ENCODE measurements at regions not wholly inside any gene's neighbourhood (a gene's known extent, or its start where the extent isn't known, plus 50 kb on each side); places are given as distances from the start of the nearest gene placed in this dataset.

DNA sequence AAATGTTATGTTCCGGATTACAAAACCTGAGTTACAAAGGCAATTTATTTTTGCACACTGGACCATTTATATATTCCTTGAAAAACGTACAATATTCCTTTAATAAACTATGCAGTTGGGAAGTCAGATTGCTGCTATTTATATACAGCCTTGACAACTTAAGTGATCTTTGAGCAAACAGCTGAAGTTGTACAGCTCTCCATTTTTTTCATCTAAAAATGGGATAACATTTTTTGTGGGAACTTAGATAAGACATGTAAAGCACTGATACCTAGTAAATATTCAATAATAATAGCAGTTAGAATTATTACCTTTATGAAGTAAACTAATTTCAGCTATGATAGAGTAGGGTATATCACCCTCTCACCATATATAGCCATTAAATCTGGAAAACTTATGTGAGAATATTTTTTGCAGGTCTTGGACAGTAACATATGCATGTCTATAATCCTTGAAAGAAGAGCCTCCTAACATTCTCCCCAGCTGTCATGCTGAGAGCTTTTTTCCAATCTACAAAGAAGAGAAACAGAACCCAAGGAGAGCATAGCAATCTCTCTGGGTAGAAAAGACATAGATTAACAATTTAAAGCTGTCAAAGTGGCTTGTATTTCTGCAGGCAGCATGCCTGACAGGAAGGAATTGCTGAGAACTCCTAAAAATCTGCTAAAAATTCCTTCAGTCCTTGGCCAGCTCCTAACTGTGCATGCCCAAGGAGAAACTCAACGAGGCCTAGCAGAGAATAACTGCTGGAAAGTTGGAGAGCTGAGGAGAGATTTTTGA lies 326.0 kb downstream of the CRPPA start:
- no peak overlapping the region for H2BK120ac ChIP-seq (ENCODE audit: low read depth, low read length)
- ChIA-PET CTCF (interaction anchor here (1.5 kb wide), 1 partner anchor 469 kb away, joined by 5 read pairs; no protein-coding TSS in a partner anchor), POLR2A (ENCODE audit: unreplicated experiment) (no interaction called here)
- H3K9me3 ChIP-seq (ENCODE audit: control insufficient read depth, insufficient read depth, low read length) = no peaks in the 10 kb centered on the region
- H3K79me1 ChIP-seq (ENCODE audit: low read depth in 1 of 2, low read length in 2 of 2) = no peaks in the 10 kb centered on the region
- H3K9ac ChIP-seq (ENCODE audit: low read depth, low read length) = no peak overlapping the region
- H4K91ac ChIP-seq (ENCODE audit: insufficient read depth, low read depth, low read length) = no peak overlapping the region
- H2BK15ac ChIP-seq (ENCODE audit: low read depth, low read length) = no peak overlapping the region
- dilution Hi-C loops (cut with HindIII; ENCODE audit: low sequenced_read_pairs, unreplicated experiment) (no loop called here), intact Hi-C loops (cut with micrococcal nuclease) (no loop called here), in situ Hi-C loops (cut with MboI; ENCODE audit: low sequenced_read_pairs) (no loop called here)
- H2BK20ac ChIP-seq (ENCODE audit: low read depth, low read length) = no peak overlapping the region
- H3K27me3 ChIP-seq (ENCODE audit: control insufficient read depth, insufficient read depth, low read length) = no peaks in the 10 kb centered on the region
- no peaks in the 10 kb centered on the region for H3K9me1 ChIP-seq (ENCODE audit: insufficient read depth, low read length)
- no CpG with 5 or more reads among the region's 3 CpGs for WGBS, 2 experiments (ENCODE audit: extremely low coverage in 2 of 2, insufficient read length in 1 of 2)
- H3K4me1 ChIP-seq (ENCODE audit: control insufficient read depth, insufficient read depth, low read length) = no peaks in the 10 kb centered on the region
- H3K23ac ChIP-seq (ENCODE audit: low read depth, low read length) = no peak overlapping the region
- TF ChIP-seq RCOR1 (IDR thresholded peaks at IDR 0.05; ENCODE audit: insufficient replicate concordance, low read length) (no peak), NFE2L2 (IDR thresholded peaks at IDR 0.05; ENCODE audit: low read depth, low read length) (no peak), BHLHE40 (IDR thresholded peaks at IDR 0.05; ENCODE audit: low read depth, low read length) (no peak), FOS (IDR thresholded peaks at IDR 0.05; ENCODE audit: low read depth, low read length) (no peak)
- TF ChIP-seq, protein P1, sequence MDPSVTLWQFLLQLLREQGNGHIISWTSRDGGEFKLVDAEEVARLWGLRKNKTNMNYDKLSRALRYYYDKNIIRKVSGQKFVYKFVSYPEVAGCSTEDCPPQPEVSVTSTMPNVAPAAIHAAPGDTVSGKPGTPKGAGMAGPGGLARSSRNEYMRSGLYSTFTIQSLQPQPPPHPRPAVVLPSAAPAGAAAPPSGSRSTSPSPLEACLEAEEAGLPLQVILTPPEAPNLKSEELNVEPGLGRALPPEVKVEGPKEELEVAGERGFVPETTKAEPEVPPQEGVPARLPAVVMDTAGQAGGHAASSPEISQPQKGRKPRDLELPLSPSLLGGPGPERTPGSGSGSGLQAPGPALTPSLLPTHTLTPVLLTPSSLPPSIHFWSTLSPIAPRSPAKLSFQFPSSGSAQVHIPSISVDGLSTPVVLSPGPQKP (IDR thresholded peaks at IDR 0.05; ENCODE audit: borderline replicate concordance, low read depth, low read length) = no peak
- no peak overlapping the region for H3K14ac ChIP-seq (replicated peaks; ENCODE audit: low read depth, low read length)
- no peak overlapping the region for H3K4ac ChIP-seq (ENCODE audit: low read depth, low read length)
- no peak overlapping the region for H2AFZ ChIP-seq (replicated peaks; ENCODE audit: low read length, poor library complexity)
- H3K56ac ChIP-seq (ENCODE audit: extremely low read depth, insufficient read depth, low read length) = no peak overlapping the region
- ATAC-seq (ENCODE audit: low read depth) (no peak), DNase-seq (no peak)
- BruUV-seq (replicated peaks) = no TSS peak
- H3K36me3 ChIP-seq (ENCODE audit: control insufficient read depth, insufficient read depth, low read length) = no peaks in the 10 kb centered on the region
- H2AK5ac ChIP-seq (ENCODE audit: low read depth, low read length) = no peak overlapping the region
- no peak overlapping the region for H4K8ac ChIP-seq (ENCODE audit: low read depth in 2 of 2, low read length in 2 of 2)
- H3K27ac ChIP-seq (ENCODE audit: insufficient read depth, low read length) = no peak overlapping the region
- H3K4me2 ChIP-seq (ENCODE audit: low read depth, low read length) = no peak overlapping the region
- no peak overlapping the region for H4K5ac ChIP-seq (ENCODE audit: low read depth, low read length)
- H4K20me1 ChIP-seq (ENCODE audit: insufficient read depth, low read length) = no peaks in the 10 kb centered on the region
- H3K18ac ChIP-seq (ENCODE audit: low read depth, low read length) = no peak overlapping the region
- H2BK5ac ChIP-seq (ENCODE audit: low read depth, low read length, poor library complexity, severe bottlenecking) = no peak overlapping the region
- no peak overlapping the region for H2AK9ac ChIP-seq (replicated peaks; ENCODE audit: low read depth, low read length, poor library complexity)
- no peak overlapping the region for H3K4me3 ChIP-seq (ENCODE audit: insufficient read depth, low read depth, low read length)
